Heart right ventricle (tissue), 16 donors: ENCODE measurements at regions not wholly inside any gene's neighbourhood (a gene's known extent, or its start where the extent isn't known, plus 50 kb on each side); places are given as distances from the start of the nearest gene placed in this dataset.

ENCODE experiments used
- ATAC-seq, 8 donors: fragments of 200-7000 bp; cut with Tn5 transposase; one replicate each; pipeline ENCODE4 v1.9.1; 2020; ENCODE audit warnings: mild to moderate bottlenecking in 8 of 8, moderate library complexity in 8 of 8, moderate number of reproducible peaks in 1 of 8
- DNase-seq, 2 donors: peaks; one replicate each; pipeline ENCODE4 v3.0.0-alpha.2; 2020
- H3K27ac ChIP-seq, 10 donors: fragments of 200-600 bp; sonication (generic) in 2 of 10; one replicate each; pipeline versions ENCODE4 v1.5.0 to v1.8.0; 2020 to 2022; ENCODE audit warnings: mild to moderate bottlenecking in 3 of 10
- H3K27me3 ChIP-seq, 7 donors: fragments of 200-600 bp; one replicate each; pipeline ENCODE4 v1.8.0; 2021 to 2022; ENCODE audit warnings: mild to moderate bottlenecking in 2 of 7
- H3K36me3 ChIP-seq, 9 donors: fragments of 200-600 bp; sonication (generic) in 1 of 9; one replicate each; pipeline versions ENCODE4 v1.5.0 to v1.8.0; 2020 to 2022; ENCODE audit warnings: mild to moderate bottlenecking in 2 of 9
- H3K4me1 ChIP-seq, 9 donors: fragments of 200-600 bp; sonication (generic) in 1 of 9; one replicate each; pipeline versions ENCODE4 v1.5.0 to v1.8.0; 2020 to 2022; ENCODE audit warnings: mild to moderate bottlenecking in 4 of 9
- H3K4me3 ChIP-seq, 10 donors: fragments of 200-600 bp; sonication (generic) in 2 of 10; one replicate each; pipeline versions ENCODE4 v1.5.0 to v1.8.0; 2020 to 2022; ENCODE audit warnings: mild to moderate bottlenecking in 7 of 10, moderate library complexity in 2 of 10
- H3K9me3 ChIP-seq, 11 donors: fragments of 200-600 bp in 10 of 11; sonication (generic) in 2 of 11; one replicate each; pipeline versions ENCODE4 v1.5.0 to v1.8.0; 2013 to 2022; ENCODE audit warnings: mild to moderate bottlenecking in 2 of 11, control low read depth in 1 of 11, moderate library complexity in 1 of 11
- WGBS, 2 donors: extraction: QIAGEN DNeasy Blood & Tissue Kit; methylation state at CpG; one replicate each; pipeline ENCODE4 v1.1.7; 2013; ENCODE audit warnings: inconsistent platforms in 1 of 2; 5-methylcytosine and 5-hydroxymethylcytosine counted together
- intact Hi-C, 10 donors: fragments of 100-400 bp; cut with DNase I; formaldehyde crosslinking; loops; one replicate each; pipeline versions ENCODE4 v1.11.1 to v1.14.2; 2022
- TF ChIP-seq, protein P1 (sequence below), 9 donors: fragments of 200-600 bp; sonication (generic) in 2 of 9; IDR thresholded peaks; one replicate each; pipeline versions ENCODE4 v1.5.0 to v1.8.0; 2021 to 2022; ENCODE audit warnings: antibody characterized with exemption in 9 of 9, mild to moderate bottlenecking in 5 of 9, moderate library complexity in 1 of 9
- donor health status: Arrhythmogenic right ventricular cardiomyopathy.
- donor health status: ischemic (EF 13 %, LVEDD 7.1; RV severe dilation, severe dysfunction).
- donor health status: healthy with polysubstance abuse.
- donor health status: DM: no; HTN: yes; CAD: no.
- donor health status: DM: no; HTN: no; CAD: no.
- donor health status: ischemic (EF 25% LVEDD 6.9; RV normal size, moderate dysfunction).
- donor health status: ischemic (EF 25% LVEDD 5.7; RV mildly dilated, moderate dysfunction).
- donor health status: healthy.
- donor health status: DM: yes; HTN: yes; CAD: no.
- donor health status: Ischemic cardiomyopathy.
- donor health status: ischemic (EF 35%, LVEDD 5.7; RV mildly dilated, moderate dysfunction).
- donor health status: nonischemic (EF 11% LVEDD 7.7; RV severe dilation, severe dysfunction).
- donor health status: DM: yes; HTN: yes; CAD: no.
- donor health status: PGD.
- donor health status: ischemic (EF 29% LVEDD 5.4; RV normal size, mild dysfunction).
- donor health status: nonischemic (EF 23%, LVEDD 6.1; RV moderate dilation, normal function).

DNA sequence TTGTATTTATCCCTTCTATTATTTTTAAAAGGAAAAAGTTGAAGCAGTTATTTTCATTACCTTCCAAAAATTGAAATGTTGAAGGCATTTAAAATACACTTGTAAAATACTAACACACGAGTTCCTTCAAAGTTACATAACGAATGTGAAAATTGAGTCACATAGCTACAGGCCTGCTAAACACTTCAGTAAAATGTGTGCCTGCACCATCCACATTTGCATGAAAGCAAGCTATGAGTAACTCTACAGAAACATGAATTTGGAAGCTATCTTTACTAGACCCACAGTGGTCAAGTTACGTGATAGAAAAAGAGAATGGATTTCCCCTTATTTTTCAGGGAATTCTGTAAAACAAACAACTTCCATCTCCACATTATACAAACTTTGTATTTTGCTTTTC, 1148.8 kb upstream of the PCDH7 start:
- WGBS, 2 donors = 86 to 90% methylated on average over 3 of the region's 3 CpGs
- TF ChIP-seq, protein P1, sequence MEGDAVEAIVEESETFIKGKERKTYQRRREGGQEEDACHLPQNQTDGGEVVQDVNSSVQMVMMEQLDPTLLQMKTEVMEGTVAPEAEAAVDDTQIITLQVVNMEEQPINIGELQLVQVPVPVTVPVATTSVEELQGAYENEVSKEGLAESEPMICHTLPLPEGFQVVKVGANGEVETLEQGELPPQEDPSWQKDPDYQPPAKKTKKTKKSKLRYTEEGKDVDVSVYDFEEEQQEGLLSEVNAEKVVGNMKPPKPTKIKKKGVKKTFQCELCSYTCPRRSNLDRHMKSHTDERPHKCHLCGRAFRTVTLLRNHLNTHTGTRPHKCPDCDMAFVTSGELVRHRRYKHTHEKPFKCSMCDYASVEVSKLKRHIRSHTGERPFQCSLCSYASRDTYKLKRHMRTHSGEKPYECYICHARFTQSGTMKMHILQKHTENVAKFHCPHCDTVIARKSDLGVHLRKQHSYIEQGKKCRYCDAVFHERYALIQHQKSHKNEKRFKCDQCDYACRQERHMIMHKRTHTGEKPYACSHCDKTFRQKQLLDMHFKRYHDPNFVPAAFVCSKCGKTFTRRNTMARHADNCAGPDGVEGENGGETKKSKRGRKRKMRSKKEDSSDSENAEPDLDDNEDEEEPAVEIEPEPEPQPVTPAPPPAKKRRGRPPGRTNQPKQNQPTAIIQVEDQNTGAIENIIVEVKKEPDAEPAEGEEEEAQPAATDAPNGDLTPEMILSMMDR (IDR thresholded peaks at IDR 0.05) = no peak
- no peak for DNase-seq
- intact Hi-C loops = no loop called here
- no peaks in the 10 kb centered on the region for H3K9me3 ChIP-seq
- no peak overlapping the region for H3K27ac ChIP-seq
- H3K4me1 ChIP-seq = no peaks in the 10 kb centered on the region
- H3K36me3 ChIP-seq = no peaks in the 10 kb centered on the region
- no peak overlapping the region for H3K4me3 ChIP-seq
- H3K27me3 ChIP-seq = no peaks in the 10 kb centered on the region
- no peak for ATAC-seq

DNA sequence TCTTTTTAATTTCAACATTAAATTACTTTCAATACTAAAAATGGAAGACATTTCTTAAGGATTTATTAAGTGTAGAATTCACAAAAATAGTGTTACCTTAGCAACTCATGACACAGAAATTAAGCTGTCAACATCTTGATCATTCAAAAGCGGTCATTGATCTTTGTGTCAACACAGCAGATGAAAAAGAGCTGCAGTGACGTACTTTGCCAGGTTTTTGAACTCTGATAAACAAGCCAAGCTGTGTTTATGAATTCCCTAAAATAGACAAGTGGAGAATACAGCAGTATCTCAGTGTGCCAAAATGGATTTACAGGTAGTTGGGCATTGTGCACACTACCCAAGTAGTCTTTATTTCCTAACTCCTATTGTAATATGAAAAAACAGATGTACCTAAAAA, 1141.8 kb upstream of the PCDH7 start:
- peaks cover 0 to 6% (median 0%) of the 10 kb centered on the region in 9 donors for H3K4me1 ChIP-seq
- 66 to 72% methylated on average over 2 of the region's 2 CpGs for WGBS, 2 donors
- TF ChIP-seq, protein P1 (IDR thresholded peaks at IDR 0.05) = no peak
- no peaks in the 10 kb centered on the region for H3K27me3 ChIP-seq
- H3K27ac ChIP-seq = no peak overlapping the region
- ATAC-seq (no peak), DNase-seq (no peak)
- intact Hi-C loops = no loop called here
- H3K36me3 ChIP-seq = no peaks in the 10 kb centered on the region
- H3K9me3 ChIP-seq = peaks cover 0 to 3% (median 0%) of the 10 kb centered on the region in 11 donors
- H3K4me3 ChIP-seq = no peak overlapping the region

DNA sequence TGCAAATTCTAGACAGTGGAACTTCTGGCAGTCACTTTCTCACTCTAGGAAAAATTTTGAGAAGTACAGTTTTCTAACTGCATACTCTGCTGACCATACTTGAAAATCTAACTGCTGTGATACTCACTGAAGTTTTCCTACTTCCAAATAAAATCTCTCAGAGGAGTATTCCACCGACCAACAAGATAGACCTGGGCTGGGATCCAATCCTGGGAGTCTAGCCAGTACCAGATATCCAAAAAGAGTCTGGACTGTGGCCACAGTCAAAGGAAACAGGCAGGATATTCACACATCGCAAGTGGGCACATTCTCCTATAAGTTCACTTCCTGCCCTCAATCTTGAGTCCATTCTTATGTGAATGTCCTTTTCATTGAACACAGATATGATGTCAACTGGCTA, 1138.7 kb upstream of the PCDH7 start:
- Histone ChIP-seq H3K36me3 (no peaks in the 10 kb centered on the region), H3K4me3 (no peak overlapping the region), H3K9me3 (peaks cover 0 to 3% (median 0%) of the 10 kb centered on the region in 11 donors), H3K27me3 (no peaks in the 10 kb centered on the region), H3K4me1 (peaks cover 0 to 6% (median 0%) of the 10 kb centered on the region in 9 donors), H3K27ac (no peak overlapping the region)
- intact Hi-C loops = no loop called here
- peak in 7 of 8 donors; percentile 63 to 78 (median 75) for ATAC-seq
- TF ChIP-seq, protein P1 (IDR thresholded peaks at IDR 0.05) = no peak
- 11 to 17% methylated on average over 2 of the region's 2 CpGs for WGBS, 2 donors
- DNase-seq = peak in 1 of 2 donors; percentile 44

DNA sequence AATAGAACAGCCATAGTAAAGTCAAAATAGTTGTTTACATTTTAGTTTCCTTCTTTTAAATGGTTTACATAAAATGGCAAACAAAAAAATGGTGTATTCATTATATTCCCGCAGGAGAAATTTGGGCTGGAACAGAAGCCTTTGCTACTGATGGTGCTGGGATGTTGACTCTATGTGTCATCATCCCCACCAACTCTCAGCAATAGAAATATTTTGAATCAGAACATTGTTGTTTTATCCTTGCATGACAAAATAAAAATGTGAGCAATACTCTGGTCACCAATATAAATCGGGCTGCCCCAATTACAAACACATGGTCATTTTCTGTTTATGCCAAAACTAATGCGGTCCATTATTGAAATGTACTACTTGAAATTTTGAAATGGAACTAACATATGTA, 1131.6 kb upstream of the PCDH7 start:
- TF ChIP-seq, protein P1 (IDR thresholded peaks at IDR 0.05) = no peak
- Histone ChIP-seq H3K36me3 (no peaks in the 10 kb centered on the region), H3K27me3 (no peaks in the 10 kb centered on the region), H3K4me3 (no peak overlapping the region), H3K27ac (no peak overlapping the region), H3K9me3 (peaks cover 0 to 17% (median 0%) of the 10 kb centered on the region in 11 donors), H3K4me1 (no peaks in the 10 kb centered on the region)
- 53 to 58% methylated on average over 3 of the region's 3 CpGs for WGBS, 2 donors
- intact Hi-C loops = no loop called here
- no peak for DNase-seq
- no peak for ATAC-seq
